ENCODE measurements at regions not wholly inside any gene's neighbourhood (a gene's known extent, or its start where the extent isn't known, plus 50 kb on each side); places are given as distances from the start of the nearest gene placed in this dataset.

- no peak overlapping the region for H3K9ac ChIP-seq (ENCODE audit: low read depth, low read length)
- 92% methylated on average over 1 of the region's 1 CpG for WGBS
- no peaks in the 10 kb centered on the region for H3K36me3 ChIP-seq (ENCODE audit: insufficient read depth, low read length)
- H3K9me3 ChIP-seq (ENCODE audit: insufficient read depth, low read depth, low read length) = no peaks in the 10 kb centered on the region
- H3K4me1 ChIP-seq (ENCODE audit: insufficient read depth, low read length) = no peaks in the 10 kb centered on the region
- H3K27me3 ChIP-seq (ENCODE audit: insufficient read depth, low read length) = no peaks in the 10 kb centered on the region
- no peak overlapping the region for H3K27ac ChIP-seq (ENCODE audit: low read depth, low read length)
- no peak overlapping the region for H3K4me3 ChIP-seq (ENCODE audit: low read length)
These were observed 434.5 kb upstream of the MANEA start for GRCh38 chr6:95142661-95143335.

GRCh38 chr6:95143408-95144180 lies 433.7 kb upstream of the MANEA start:
- Histone ChIP-seq H3K9me3 (ENCODE audit: insufficient read depth, low read depth, low read length) (no peaks in the 10 kb centered on the region), H3K36me3 (ENCODE audit: insufficient read depth, low read length) (no peaks in the 10 kb centered on the region)
- WGBS = 78% methylated on average over 5 of the region's 5 CpGs

DNA sequence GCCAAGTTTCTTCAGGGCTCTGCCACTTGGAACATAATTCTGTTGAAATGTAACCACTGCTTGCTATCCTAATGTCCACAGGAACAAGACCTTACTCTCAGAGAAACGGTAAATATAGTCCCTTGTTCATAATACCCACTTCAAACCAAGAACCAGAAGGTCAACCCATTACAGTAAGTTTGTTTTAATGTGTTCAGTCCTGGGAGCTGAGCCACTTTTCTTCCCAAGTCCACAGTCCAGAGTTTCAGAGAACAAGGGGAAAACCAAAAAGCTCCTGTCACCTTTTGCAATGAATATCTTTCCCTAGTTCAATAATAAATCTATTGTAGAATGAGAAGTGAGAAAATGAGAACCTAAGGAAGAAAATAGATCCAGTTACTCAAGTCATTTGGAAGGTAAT lies 431.9 kb upstream of the MANEA start:
- H3K9me3 ChIP-seq (ENCODE audit: insufficient read depth, low read depth, low read length) = no peaks in the 10 kb centered on the region
- WGBS = 80% methylated on average over 1 of the region's 1 CpG
- H3K36me3 ChIP-seq (ENCODE audit: insufficient read depth, low read length) = no peaks in the 10 kb centered on the region
- no peaks in the 10 kb centered on the region for H3K4me1 ChIP-seq (ENCODE audit: insufficient read depth, low read length)
- H3K9ac ChIP-seq (ENCODE audit: low read depth, low read length) = no peak overlapping the region
- H3K27ac ChIP-seq (ENCODE audit: low read depth, low read length) = no peak overlapping the region
- no peaks in the 10 kb centered on the region for H3K27me3 ChIP-seq (ENCODE audit: insufficient read depth, low read length)
- no peak overlapping the region for H3K4me3 ChIP-seq (ENCODE audit: low read length)

More at GRCh38 chr6:95143408-95144180, 433.7 kb upstream of the MANEA start:
- Histone ChIP-seq H3K27me3 (ENCODE audit: insufficient read depth, low read length) (no peaks in the 10 kb centered on the region), H3K9ac (ENCODE audit: low read depth, low read length) (no peak overlapping the region), H3K4me3 (ENCODE audit: low read length) (no peak overlapping the region), H3K27ac (ENCODE audit: low read depth, low read length) (no peak overlapping the region), H3K4me1 (ENCODE audit: insufficient read depth, low read length) (no peaks in the 10 kb centered on the region)

DNA sequence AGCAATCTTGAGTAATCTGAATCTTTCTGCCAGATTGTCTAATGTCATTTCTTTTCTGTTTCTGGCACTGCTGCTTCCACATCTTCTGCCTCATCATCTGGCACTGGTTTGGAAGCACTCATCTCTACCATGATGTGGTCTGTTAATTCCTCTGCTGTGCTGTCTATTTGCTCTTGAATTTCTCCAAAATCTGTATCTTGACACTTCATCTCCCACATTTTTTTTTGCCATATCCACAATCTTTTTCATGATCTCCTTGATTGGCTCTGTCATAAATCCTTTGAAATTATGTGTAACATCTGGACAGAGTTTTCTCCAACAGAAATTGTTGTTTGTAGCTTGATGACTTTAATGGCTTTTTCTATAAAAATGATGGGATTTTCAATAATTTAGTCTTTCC lies 417.8 kb upstream of the MANEA start:
- Histone ChIP-seq H3K9ac (ENCODE audit: low read depth, low read length) (no peak overlapping the region), H3K9me3 (ENCODE audit: insufficient read depth, low read depth, low read length) (no peaks in the 10 kb centered on the region), H3K4me3 (ENCODE audit: low read length) (no peak overlapping the region), H3K4me1 (ENCODE audit: insufficient read depth, low read length) (peaks cover 6% of the 10 kb centered on the region), H3K27ac (ENCODE audit: low read depth, low read length) (no peak overlapping the region), H3K27me3 (ENCODE audit: insufficient read depth, low read length) (no peaks in the 10 kb centered on the region), H3K36me3 (ENCODE audit: insufficient read depth, low read length) (no peaks in the 10 kb centered on the region)

GRCh38 chr6:95169775-95170174 lies 407.6 kb upstream of the MANEA start:
- no peaks in the 10 kb centered on the region for H3K9me3 ChIP-seq (ENCODE audit: insufficient read depth, low read depth, low read length)
- H3K4me1 ChIP-seq (ENCODE audit: insufficient read depth, low read length) = no peaks in the 10 kb centered on the region
- H3K4me3 ChIP-seq (ENCODE audit: low read length) = no peak overlapping the region
- no peak overlapping the region for H3K27ac ChIP-seq (ENCODE audit: low read depth, low read length)
- H3K9ac ChIP-seq (ENCODE audit: low read depth, low read length) = no peak overlapping the region
- 95% methylated on average over 1 of the region's 2 CpGs for WGBS
- H3K27me3 ChIP-seq (ENCODE audit: insufficient read depth, low read length) = no peaks in the 10 kb centered on the region
- no peaks in the 10 kb centered on the region for H3K36me3 ChIP-seq (ENCODE audit: insufficient read depth, low read length)

- H3K4me3 ChIP-seq (ENCODE audit: low read length) = no peak overlapping the region
- H3K36me3 ChIP-seq (ENCODE audit: insufficient read depth, low read length) = no peaks in the 10 kb centered on the region
- no peaks in the 10 kb centered on the region for H3K9me3 ChIP-seq (ENCODE audit: insufficient read depth, low read depth, low read length)
- WGBS = 93% methylated on average over 4 of the region's 4 CpGs
- H3K27me3 ChIP-seq (ENCODE audit: insufficient read depth, low read length) = no peaks in the 10 kb centered on the region
- H3K9ac ChIP-seq (ENCODE audit: low read depth, low read length) = no peak overlapping the region
- no peak overlapping the region for H3K27ac ChIP-seq (ENCODE audit: low read depth, low read length)
- H3K4me1 ChIP-seq (ENCODE audit: insufficient read depth, low read length) = peaks cover 9% of the 10 kb centered on the region; the same call in 1 of the 2 replicates
These were observed 401.2 kb upstream of the MANEA start for GRCh38 chr6:95175927-95176675.

- WGBS = 100% methylated on average over 1 of the region's 2 CpGs
- Histone ChIP-seq H3K4me3 (ENCODE audit: low read length) (no peak overlapping the region), H3K9me3 (ENCODE audit: insufficient read depth, low read depth, low read length) (no peaks in the 10 kb centered on the region), H3K4me1 (ENCODE audit: insufficient read depth, low read length) (no peaks in the 10 kb centered on the region), H3K9ac (ENCODE audit: low read depth, low read length) (no peak overlapping the region), H3K27me3 (ENCODE audit: insufficient read depth, low read length) (no peaks in the 10 kb centered on the region), H3K27ac (ENCODE audit: low read depth, low read length) (no peak overlapping the region), H3K36me3 (ENCODE audit: insufficient read depth, low read length) (no peaks in the 10 kb centered on the region)
These were observed 391.5 kb upstream of the MANEA start for GRCh38 chr6:95185874-95186273.

GRCh38 chr6:95186710-95187109 lies 390.6 kb upstream of the MANEA start:
- Histone ChIP-seq H3K36me3 (ENCODE audit: insufficient read depth, low read length) (no peaks in the 10 kb centered on the region), H3K27me3 (ENCODE audit: insufficient read depth, low read length) (no peaks in the 10 kb centered on the region), H3K4me3 (ENCODE audit: low read length) (no peak overlapping the region), H3K9ac (ENCODE audit: low read depth, low read length) (no peak overlapping the region), H3K27ac (ENCODE audit: low read depth, low read length) (no peak overlapping the region), H3K9me3 (ENCODE audit: insufficient read depth, low read depth, low read length) (no peaks in the 10 kb centered on the region), H3K4me1 (ENCODE audit: insufficient read depth, low read length) (no peaks in the 10 kb centered on the region)
- WGBS = 100% methylated on average over 1 of the region's 1 CpG

DNA sequence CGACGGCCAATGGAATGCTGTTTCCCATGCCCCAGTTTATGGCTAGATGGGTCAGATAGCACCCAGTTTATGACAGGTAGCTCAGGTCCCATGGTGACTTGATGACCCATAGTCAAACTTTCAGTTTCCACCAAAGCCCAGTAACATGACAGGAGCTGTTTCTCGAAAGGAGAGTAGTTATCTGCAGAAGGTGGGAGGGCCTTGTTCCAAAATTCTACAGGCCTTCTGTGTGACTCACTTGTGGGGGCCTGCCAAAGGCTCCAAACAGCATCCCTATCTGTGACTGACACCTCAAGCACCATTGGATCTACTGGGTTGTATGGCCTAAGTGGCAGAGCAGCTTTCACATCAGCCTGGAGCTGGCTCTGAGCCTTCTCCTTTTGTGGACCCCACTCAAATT lies 379.7 kb upstream of the MANEA start:
- H3K9me3 ChIP-seq (ENCODE audit: insufficient read depth, low read depth, low read length) = no peaks in the 10 kb centered on the region
- no peaks in the 10 kb centered on the region for H3K36me3 ChIP-seq (ENCODE audit: insufficient read depth, low read length)
- H3K9ac ChIP-seq (ENCODE audit: low read depth, low read length) = no peak overlapping the region
- H3K4me3 ChIP-seq (ENCODE audit: low read length) = no peak overlapping the region
- no peaks in the 10 kb centered on the region for H3K27me3 ChIP-seq (ENCODE audit: insufficient read depth, low read length)
- 91% methylated on average over 3 of the region's 3 CpGs for WGBS
- no peaks in the 10 kb centered on the region for H3K4me1 ChIP-seq (ENCODE audit: insufficient read depth, low read length)
- H3K27ac ChIP-seq (ENCODE audit: low read depth, low read length) = no peak overlapping the region

DNA sequence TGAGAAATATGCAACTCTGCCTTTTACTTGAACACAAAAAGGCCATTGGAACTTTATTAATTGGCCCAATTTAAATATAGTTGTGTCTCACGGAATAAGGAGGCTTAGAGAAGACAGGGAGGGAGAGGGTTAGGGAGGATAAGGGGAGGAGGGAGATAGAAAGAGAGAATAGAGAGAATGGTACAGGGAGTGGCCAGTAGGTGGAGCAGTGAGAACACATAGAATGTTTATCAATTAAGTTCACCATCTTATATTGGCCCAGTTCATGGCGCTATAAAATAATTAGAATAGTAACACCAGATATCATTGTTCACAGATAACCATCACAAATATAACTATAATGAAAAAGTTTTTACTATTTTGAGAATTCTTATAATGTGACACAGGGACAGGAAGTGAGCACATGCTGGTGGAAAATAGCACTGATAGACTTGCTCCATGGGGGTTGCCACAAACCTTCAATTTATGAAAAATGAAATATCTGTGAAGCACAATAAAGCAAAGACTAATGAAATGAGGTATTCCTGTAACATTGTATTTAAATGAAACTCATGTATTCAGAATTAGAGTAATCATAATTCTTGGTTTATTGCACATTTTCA lies 374.1 kb upstream of the MANEA start:
- no peak overlapping the region for H3K27ac ChIP-seq (ENCODE audit: low read depth, low read length)
- no peaks in the 10 kb centered on the region for H3K9me3 ChIP-seq (ENCODE audit: insufficient read depth, low read depth, low read length)
- no peaks in the 10 kb centered on the region for H3K27me3 ChIP-seq (ENCODE audit: insufficient read depth, low read length)
- H3K36me3 ChIP-seq (ENCODE audit: insufficient read depth, low read length) = no peaks in the 10 kb centered on the region
- H3K4me3 ChIP-seq (ENCODE audit: low read length) = no peak overlapping the region
- no peaks in the 10 kb centered on the region for H3K4me1 ChIP-seq (ENCODE audit: insufficient read depth, low read length)
- WGBS = 37% methylated on average over 1 of the region's 2 CpGs
- H3K9ac ChIP-seq (ENCODE audit: low read depth, low read length) = no peak overlapping the region

DNA sequence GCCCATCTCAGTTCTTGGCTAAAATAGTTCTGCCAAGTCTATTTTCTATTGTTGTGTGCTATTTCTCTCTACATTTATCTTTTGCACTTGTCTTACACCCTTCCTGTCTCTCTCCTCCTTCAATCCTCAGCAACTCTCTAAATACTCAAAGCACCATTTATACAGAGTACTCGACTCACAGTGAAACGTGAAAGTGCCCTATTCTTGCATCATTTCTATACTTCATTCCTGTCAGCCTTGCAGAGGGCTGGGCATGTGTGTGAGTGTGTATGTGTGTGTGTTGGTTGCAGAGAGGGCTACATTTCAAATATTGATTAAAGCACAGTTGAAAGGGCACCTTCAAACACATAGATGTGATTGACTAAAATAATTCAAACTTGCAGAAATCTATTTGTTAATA lies 373.2 kb upstream of the MANEA start:
- no peak overlapping the region for H3K9ac ChIP-seq (ENCODE audit: low read depth, low read length)
- no peak overlapping the region for H3K4me3 ChIP-seq (ENCODE audit: low read length)
- H3K36me3 ChIP-seq (ENCODE audit: insufficient read depth, low read length) = no peaks in the 10 kb centered on the region
- no peaks in the 10 kb centered on the region for H3K9me3 ChIP-seq (ENCODE audit: insufficient read depth, low read depth, low read length)
- WGBS = 86% methylated on average over 2 of the region's 2 CpGs
- H3K27me3 ChIP-seq (ENCODE audit: insufficient read depth, low read length) = no peaks in the 10 kb centered on the region
- H3K4me1 ChIP-seq (ENCODE audit: insufficient read depth, low read length) = no peaks in the 10 kb centered on the region
- no peak overlapping the region for H3K27ac ChIP-seq (ENCODE audit: low read depth, low read length)

All from HUES64 (cell line).